HPDE6-E6E7 (cell line): ENCODE measurements at regions not wholly inside any gene's neighbourhood (a gene's known extent, or its start where the extent isn't known, plus 50 kb on each side); places are given as distances from the start of the nearest gene placed in this dataset.

Experiments used
- DNase-seq: peaks from one replicate; pipeline ENCODE4 v3.0.0; 2011; ENCODE audit warnings: missing footprints; ENCODE audit errors: extremely low spot score

DNA sequence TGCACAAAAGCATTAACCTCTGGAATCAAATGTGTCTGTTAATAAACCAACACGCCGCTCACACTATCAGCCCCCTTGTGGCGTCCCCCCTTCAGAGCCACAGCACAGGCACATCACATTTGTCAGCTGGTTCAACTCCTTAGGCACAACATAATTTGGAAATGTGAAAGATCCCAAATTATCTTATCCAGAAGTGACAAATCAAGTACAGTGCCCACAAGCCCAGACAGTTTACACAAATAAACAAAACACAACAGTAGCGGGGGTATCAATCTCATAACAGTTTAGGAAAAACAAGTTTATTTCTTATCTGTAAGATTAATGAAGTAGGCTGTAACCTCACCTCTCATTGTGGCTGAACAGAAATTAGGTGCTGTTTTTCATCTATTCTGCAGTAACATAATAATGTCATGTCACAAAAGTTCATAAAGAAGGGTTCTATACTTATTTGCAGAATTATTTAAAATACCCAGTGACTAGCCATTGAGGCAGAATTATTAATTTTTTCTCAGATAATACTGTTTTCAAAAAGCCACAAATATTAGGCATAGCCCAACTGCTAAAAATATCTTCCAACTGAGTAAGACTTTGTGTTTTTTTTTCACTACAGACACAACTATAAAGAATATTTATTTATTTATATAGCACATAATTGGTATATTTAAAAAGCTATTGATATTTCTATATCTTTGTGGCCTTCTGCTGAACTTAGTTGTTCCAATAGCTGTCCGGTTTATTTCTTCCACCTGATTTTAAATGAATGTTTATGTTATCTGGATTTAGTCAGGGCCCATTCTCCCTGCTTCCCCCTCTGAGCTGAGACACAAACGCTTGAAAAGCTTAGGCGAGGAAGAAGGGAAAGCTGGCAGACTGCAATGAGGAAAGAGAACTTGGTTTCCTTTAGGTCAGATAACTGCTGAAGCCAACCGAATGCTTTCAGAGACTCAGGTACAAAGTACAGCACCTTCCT is 214.7 kb downstream of the QDPR start:
- DNase-seq, result no peak

DNA sequence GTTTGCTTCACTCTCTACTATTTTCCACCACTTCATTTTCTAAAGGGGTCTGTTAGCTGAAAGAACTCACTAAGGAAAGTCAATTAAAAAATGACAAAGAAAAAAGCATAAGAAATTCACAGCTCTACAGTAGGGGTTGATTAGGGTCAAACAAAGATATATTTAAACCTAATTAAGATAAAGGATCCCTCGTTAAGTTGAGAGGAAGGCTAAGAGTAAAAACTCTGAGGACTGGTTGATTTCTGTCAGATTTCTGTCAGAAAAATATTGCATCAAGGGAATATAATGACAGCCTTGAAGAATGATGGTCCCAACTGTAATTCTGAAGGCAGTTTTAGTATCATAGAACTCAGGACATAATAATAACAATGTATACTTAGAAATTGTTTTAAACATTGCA is 218.0 kb downstream of the QDPR start:
- no peak for DNase-seq

GRCh38 chr4:17288151-17288550 is 223.7 kb downstream of the QDPR start:
- DNase-seq, result no peak

GRCh38 chr4:17286752-17287460 is 225.0 kb downstream of the QDPR start:
- DNase-seq, result no peak

- DNase-seq, result no peak
These were observed 226.1 kb downstream of the QDPR start for GRCh38 chr4:17285747-17286146.

GRCh38 chr4:17284323-17285175 is 227.3 kb downstream of the QDPR start:
- DNase-seq, result no peak

DNA sequence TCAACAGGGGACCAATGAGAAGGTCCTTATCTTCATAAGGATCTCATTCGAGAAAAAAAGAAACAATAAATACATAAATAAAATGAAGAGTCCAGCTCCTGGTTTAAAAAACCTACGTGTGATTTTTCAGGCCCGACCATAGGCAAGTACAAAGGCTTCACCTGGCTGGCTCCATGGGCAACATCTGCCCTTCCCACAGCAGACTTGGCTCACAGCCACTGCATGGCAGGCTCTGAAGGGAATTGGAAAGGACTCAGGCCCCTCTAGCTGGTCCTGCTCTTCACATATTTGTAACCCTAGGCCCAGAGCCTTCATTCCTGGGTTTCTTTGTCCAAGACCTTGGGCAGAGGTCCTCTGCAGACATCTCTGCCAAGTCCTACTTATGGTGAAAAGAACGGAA is 228.1 kb downstream of the QDPR start:
- no peak for DNase-seq

GRCh38 chr4:17283251-17283650 is 228.6 kb downstream of the QDPR start:
- no peak for DNase-seq

- DNase-seq, result no peak
These were observed 231.4 kb downstream of the QDPR start for GRCh38 chr4:17280261-17281018.

DNA sequence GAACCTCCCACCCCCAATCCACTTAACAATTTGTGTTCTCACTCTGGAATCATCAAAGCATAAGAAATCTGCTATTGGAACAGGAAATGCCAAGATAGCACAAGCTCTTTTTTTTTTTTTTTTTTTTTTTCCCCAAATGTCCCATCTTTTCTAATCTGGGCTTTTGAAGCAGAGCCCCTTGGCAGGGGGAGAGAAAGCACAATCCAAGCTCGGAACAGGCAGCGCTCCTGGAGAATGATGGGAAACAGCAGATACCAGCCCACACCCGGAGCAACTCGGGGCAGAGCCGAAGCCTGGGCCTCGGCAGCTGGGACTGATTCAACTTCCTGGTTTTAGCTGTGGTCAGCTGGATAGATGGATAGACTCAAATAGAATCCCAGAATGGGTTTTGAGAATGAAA is 235.1 kb downstream of the QDPR start:
- no peak for DNase-seq

GRCh38 chr4:17275836-17276235 is 236.1 kb downstream of the QDPR start:
- no peak for DNase-seq

DNA sequence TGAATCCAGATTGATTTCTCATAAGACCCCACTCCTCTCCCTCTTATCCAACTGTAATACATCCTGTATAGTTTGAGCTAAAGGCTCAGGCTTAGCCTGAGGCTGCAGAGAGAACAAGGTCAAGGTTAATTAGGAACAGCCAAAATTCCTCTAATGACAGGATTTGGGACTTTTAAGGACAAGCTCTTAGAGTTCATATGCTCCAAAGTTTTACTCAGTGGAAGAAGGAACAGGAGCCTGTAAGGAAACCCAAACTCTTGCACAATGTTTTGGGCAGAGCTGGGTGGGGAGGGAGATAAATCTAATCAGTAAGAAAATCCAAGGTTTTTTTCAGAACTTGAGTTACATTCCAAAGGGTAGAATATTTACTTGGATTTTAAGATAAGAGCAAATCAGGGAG is 238.8 kb downstream of the QDPR start:
- DNase-seq, result no peak

DNA sequence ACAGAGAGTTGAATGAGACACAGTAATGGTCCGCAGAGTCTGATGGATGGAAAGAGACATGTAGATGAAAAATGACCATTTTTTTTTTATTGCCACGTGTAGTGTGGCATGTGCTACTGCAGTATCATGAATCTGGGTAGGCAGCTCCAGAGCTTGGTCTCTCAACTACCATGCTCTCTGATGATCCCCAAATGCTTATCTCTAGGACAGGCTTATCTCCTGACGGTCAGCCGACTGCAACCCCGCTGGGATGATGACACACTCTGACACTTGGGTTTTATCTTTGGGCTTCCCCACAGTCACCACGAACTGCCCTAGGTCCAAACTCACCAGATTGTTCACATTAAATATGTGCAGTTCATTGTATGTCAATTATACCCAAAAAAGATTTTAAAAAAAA is 239.7 kb downstream of the QDPR start:
- DNase-seq, result no peak

DNA sequence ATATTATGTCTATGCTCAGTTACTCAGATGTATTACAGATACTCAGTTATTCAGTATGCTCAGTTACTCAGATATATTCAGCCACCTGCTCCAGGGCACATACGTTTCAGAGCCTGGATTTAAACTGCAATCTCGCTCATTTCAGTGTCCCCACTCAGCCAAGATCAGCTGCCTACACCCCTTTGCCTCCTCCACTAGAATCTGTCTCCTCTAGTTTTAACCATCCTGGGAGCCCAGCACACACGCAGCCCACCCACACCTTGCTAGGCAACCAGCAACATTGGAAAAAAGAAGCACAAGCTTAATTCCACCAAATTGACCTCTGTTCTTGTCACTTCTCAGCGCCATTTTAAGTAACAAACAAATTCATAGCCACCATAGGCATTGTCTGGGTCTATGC is 246.2 kb downstream of the QDPR start:
- DNase-seq, result no peak

DNA sequence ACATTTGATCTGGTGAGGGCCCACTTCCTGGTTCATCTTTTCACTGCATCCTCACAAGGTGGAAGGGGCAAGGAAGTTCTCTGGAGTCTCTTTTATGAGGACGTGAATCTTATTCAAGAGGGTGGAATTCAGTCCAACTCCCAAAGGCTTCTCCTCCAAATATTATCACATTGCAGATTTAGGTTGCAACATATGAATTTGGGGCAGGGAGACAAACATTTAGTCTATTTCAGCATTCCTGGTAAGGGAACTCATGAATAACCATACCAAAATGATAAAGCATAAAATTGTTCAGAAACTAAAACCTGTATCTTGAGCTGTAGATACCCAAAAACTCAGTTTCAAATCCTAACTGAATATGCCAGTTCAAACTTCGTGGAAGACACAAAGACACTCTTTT is 246.8 kb downstream of the QDPR start:
- DNase-seq, result no peak

- DNase-seq, result no peak
These were observed 251.6 kb downstream of the QDPR start for GRCh38 chr4:17260166-17260907.

- DNase-seq, result no peak
These were observed 253.8 kb downstream of the QDPR start for GRCh38 chr4:17258106-17258505.

- DNase-seq, result no peak
These were observed 259.8 kb downstream of the QDPR start for GRCh38 chr4:17252131-17252530.

DNA sequence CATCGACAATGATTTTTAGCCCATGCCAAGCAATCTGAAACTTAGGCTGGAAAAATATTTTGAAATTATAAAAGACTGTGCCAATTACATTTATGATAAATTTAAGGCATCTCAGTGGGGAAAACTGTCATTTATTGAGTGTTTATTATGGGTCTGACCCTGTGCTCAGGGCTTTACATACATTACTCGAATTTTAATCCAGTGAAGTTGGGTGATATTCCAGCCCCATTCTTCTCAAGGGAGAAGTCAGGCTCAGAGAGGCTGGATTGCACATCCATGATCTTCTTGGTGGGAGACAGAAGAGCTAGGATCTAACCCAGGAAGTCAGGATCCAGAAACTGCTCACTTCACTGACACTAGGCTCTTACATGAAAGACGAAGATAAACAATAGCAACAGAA is 260.8 kb downstream of the QDPR start:
- DNase-seq, result no peak

GRCh38 chr4:17250591-17250990 is 261.3 kb downstream of the QDPR start:
- no peak for DNase-seq

DNA sequence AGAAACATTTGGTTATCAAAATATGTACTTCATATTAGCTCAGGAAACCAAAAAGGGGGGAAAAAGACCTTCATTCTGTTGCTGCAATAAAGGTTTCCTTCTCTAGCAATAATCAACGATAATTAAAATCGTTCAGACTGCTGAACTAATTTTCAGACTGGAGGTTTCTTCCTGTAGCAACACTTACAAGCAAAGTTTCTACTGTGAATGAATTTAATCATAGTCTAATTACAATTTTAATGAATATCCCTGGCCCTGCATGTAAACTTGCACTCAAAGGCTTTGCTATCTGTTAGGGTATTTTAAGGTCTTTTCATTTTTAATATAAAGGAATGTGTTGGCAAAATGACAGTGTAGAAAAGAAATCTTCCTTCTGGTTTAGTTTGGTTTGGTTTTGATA is 265.2 kb downstream of the QDPR start:
- DNase-seq, result no peak
